Jurkat, Clone E6-1 (cell line): ENCODE measurements at regions not wholly inside any gene's neighbourhood (a gene's known extent, or its start where the extent isn't known, plus 50 kb on each side); places are given as distances from the start of the nearest gene placed in this dataset.
A peak's percentile ranks its signal among the peaks of the same experiment; 100 is the strongest.
"Not testable (repeated sequence)": the region's sequence is repeated elsewhere in the genome, so short reads cannot be mapped to it uniquely, and the experiment has no call there.

Experiments
- DNase-seq: peaks from one replicate; pipeline ENCODE4 v3.0.0-alpha.2; 2011; ENCODE audit warnings: low read depth, low spot score
- H3K4me3 ChIP-seq: 2 replicates; pipeline ENCODE4 v1.5.1; 2011; ENCODE audit warnings: mild to moderate bottlenecking, low read length, control low read depth, moderate library complexity

GRCh38 chr19:30689474-30689873 lies 317.3 kb downstream of the ZNF536 start:
- no peak for DNase-seq
- no peak overlapping the region for H3K4me3 ChIP-seq

DNA sequence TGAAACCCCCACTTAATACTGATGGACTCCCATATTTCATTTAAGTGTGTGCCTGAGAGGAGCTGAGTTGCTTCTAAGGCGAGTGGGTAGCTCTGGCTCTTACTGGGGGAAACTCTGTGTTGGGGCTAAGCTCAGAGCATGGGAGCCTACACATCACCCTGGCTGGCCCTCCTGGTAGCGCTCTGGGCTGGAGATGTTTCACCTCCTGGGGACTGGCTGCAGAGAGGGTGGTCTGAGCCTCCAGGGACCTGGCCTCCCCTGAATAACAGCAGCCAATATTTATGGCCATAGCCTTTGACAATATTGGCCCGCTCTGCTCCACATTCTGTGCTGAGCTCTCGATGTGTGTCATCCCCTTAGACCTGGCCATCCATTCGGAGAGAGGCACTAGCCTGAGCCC lies 316.5 kb downstream of the ZNF536 start:
- H3K4me3 ChIP-seq = no peak overlapping the region
- DNase-seq = no peak

GRCh38 chr19:30686826-30687566 lies 314.8 kb downstream of the ZNF536 start:
- H3K4me3 ChIP-seq = no peak overlapping the region
- DNase-seq = no peak

- no peak overlapping the region for H3K4me3 ChIP-seq
- no peak for DNase-seq
Measured at GRCh38 chr19:30686176-30686820, 314.1 kb downstream of the ZNF536 start.

GRCh38 chr19:30685426-30686000 lies 313.3 kb downstream of the ZNF536 start:
- DNase-seq = no peak
- no peak overlapping the region for H3K4me3 ChIP-seq

DNA sequence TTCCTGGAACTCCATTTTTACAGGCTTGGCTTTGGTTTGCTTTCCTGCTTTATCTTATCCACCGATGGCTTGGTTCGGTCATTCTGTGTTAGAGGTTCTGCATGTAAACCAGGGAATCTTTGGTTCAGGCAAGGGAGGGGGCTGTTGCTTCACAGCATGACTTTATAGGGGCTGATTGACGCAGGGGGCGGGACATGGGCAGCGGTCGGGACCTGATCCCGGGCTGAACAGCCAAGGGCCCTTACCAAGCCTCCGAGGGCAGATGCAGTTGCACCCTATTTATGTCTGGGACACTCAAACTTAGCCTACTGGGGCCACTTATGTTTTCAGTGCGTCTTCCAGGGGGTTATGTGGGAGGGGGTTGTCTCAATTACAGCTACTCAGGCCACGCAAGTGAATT lies 312.4 kb downstream of the ZNF536 start:
- no peak for DNase-seq
- H3K4me3 ChIP-seq = no peak overlapping the region

DNA sequence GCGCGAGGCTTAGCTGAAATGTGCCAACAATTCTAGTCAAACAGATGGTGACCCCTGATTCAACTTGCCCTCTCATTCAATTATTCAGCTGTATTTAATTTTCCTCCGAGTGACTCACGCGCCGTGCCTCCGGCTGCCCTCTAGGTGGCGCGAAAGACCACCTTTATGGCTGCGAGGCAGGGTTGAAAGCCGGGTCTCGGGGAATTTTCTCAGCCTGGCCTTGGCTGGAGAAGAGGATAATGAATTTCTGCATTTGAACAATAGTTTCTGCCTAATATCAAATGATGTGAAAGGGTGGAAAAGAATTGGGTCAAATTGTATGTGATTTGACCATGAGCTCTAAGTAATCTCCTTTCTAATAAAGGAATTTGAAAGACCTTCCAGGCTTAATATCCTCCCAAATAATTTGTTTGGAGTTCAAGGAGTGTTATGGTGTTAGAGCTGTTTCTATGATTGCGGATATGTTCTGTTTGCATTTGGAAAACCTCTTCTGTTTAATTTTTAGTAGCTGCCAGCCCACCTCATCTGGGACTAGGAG lies 310.9 kb downstream of the ZNF536 start:
- H3K4me3 ChIP-seq = no peak overlapping the region
- DNase-seq = peak; percentile 32

- DNase-seq = no peak
- no peak overlapping the region for H3K4me3 ChIP-seq
Measured at GRCh38 chr19:30682146-30682998, 310.2 kb downstream of the ZNF536 start.

DNA sequence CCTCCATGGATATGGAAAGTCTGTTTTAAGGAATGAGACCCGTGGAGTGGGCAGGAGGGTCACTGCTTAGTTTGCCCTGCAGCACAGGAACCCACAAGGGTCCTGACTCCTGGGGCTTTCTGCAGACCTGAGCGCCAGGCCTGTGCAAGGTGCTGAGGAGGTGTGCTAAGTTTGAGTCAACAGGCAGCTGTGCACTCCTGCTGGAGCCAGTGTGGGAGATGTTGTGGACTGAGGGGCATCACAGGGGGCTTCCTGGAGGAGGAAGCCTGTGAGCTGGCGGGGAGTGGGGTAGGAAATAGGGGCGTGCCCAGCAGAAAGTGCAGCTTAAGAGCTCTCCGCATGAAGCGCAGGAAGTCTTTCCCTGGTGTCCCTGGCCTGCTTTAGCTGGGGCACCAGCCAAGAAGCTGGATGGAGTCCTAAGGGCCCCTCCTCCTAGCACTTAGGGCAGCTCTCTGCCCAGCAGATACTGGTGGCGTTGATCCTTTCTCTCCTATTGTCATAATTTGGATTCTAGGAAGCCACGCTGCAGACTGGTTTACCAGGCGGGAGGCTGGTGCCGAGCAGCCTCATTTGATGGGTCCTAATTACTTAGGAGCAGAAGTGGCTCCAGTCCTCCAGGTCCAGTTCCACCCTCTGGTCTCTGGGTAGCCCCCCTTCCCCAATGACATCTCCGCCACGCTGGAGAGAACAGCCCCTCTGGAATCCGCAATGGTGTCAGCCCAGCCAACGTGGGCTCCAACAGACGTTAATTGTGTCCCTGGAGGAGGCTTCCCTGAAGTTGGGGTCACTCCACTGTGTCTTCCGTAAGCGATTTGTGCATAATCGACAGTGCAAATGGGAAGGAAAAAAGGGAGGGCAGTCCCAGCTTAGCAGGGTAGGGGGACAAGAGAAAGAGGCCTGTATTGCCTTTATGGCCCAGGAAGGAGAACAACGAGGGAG lies 309.2 kb downstream of the ZNF536 start:
- no peak for DNase-seq
- H3K4me3 ChIP-seq = no peak overlapping the region

- DNase-seq, H3K4me3 ChIP-seq: not testable (repeated sequence)
Measured at GRCh38 chr19:30680399-30680798, 308.2 kb downstream of the ZNF536 start.

DNA sequence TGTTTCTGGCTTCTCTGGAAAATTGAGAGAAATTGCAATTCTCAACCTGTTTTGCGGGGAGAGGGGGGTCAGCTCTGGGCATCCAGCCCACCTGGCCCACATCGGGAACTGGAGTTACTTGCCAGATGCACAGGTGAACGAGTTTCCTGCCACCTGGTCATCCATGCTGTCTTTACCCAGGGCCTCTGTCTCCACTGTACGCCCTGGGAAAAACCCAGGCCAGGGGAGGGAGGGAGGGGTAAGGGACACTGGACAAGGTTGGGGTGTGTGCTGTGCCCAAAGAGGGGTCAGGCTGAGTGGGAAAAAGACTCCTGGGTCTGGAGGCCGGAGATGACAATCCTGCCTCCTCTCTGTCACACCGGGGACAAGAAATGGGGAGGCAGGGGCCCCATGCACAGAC lies 307.6 kb downstream of the ZNF536 start:
- H3K4me3 ChIP-seq = no peak overlapping the region
- DNase-seq = no peak

GRCh38 chr19:30679153-30679702 lies 307.0 kb downstream of the ZNF536 start:
- no peak for DNase-seq
- no peak overlapping the region for H3K4me3 ChIP-seq

DNA sequence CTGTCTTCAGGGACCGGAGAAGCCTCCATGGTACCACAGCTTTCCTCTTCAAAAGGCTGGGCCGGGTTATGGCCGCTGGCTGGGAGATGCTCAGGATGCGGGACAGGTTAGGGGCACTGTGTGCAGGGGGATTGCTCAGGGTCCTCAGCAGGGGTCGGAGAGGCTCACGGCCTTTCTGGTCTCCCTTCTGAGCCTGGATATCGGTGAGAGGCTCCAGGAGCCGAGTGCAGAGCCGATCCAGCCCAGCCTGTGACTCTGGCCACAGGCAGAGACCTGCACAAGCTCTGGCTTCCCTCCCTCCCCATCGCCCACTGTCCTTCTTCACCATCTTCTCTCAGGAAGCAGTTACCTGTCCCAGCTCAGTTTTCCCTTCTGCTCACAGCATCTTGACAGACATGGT lies 306.0 kb downstream of the ZNF536 start:
- no peak overlapping the region for H3K4me3 ChIP-seq
- DNase-seq = no peak

GRCh38 chr19:30677702-30678101 lies 305.5 kb downstream of the ZNF536 start:
- no peak for DNase-seq
- H3K4me3 ChIP-seq = no peak overlapping the region

- H3K4me3 ChIP-seq = no peak overlapping the region
- no peak for DNase-seq
Measured at GRCh38 chr19:30676990-30677679, 305.0 kb downstream of the ZNF536 start.

DNA sequence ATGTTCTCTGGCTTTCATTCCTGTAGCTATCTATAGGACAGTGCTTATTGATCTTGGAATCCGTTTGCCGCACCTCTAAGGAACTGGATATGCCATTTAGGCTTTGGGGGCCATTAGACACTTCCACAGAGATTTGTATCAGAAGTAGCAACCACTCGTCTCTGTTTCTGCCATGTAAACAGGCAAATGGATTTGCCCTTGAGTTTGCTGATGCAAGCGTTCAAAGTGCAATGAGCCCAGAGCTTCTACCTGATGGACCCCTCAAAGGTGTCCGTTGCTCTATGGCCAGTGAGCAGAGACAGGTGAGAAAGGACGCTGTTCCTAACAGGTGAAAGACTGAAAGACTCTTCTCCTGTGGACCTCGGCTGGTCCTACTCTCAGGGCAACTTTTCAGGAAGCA lies 302.9 kb downstream of the ZNF536 start:
- DNase-seq = no peak
- no peak overlapping the region for H3K4me3 ChIP-seq

DNA sequence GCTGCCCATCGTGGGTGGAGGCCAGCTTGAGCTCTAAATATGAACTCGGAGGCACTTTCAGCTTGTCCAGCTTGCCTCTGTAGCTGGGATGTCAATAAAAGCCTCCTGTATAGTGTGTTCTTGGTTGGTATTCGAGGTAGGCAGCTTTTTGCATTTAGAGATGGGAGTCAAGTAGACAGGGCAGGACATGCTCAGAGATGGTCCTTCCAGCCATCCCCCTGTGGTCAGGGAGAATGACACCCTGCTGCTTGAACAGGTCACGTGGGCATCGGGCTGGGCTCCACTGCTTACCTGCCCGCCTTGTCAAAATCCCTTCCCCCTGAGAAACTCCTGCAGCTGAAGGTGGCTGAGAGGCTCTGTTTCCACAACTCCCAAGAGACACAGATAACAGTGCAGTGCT lies 302.5 kb downstream of the ZNF536 start:
- H3K4me3 ChIP-seq = no peak overlapping the region
- no peak for DNase-seq

DNA sequence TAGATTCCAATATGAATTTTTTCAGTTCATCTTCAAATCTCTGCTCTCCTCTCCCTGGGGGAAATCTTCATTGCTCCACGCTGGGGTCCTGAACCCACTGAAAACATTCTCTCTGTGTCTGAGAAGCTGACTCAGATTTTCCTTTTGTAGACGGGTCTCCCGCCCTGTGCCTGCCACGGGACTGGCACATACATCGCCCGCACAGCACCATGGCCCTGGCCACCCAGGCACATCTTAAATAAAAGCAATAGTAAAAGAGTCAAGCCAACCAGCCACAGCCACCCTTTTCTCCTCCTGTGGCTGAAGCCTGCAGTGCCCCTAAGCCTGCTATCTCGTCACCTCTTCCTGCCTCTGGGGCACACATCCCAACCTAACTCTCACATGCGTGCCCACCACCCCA lies 301.2 kb downstream of the ZNF536 start:
- DNase-seq = no peak
- no peak overlapping the region for H3K4me3 ChIP-seq
